ENCODE measurements at regions not wholly inside any gene's neighbourhood (a gene's known extent, or its start where the extent isn't known, plus 50 kb on each side); places are given as distances from the start of the nearest gene placed in this dataset.

DNA sequence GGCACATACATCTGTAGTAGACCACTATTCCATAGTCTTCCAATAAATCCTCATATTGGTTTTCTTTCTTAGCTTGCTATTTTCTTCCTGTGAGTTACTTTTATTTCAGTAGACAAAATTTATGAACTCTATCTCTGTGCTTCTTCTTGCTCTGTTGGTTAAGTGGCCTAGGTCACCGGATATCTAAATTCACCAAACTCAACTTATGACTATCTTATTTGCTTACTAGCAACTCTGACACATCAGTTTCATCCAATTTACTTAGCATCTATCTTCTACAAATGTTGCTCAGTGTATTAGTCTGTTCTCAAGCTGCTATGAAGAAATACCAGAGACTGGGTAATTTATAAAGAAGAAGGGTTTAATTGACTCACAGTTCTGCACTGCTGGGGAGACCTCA lies 432.5 kb upstream of the FSIP2 start:
- TF ChIP-seq, protein P1, sequence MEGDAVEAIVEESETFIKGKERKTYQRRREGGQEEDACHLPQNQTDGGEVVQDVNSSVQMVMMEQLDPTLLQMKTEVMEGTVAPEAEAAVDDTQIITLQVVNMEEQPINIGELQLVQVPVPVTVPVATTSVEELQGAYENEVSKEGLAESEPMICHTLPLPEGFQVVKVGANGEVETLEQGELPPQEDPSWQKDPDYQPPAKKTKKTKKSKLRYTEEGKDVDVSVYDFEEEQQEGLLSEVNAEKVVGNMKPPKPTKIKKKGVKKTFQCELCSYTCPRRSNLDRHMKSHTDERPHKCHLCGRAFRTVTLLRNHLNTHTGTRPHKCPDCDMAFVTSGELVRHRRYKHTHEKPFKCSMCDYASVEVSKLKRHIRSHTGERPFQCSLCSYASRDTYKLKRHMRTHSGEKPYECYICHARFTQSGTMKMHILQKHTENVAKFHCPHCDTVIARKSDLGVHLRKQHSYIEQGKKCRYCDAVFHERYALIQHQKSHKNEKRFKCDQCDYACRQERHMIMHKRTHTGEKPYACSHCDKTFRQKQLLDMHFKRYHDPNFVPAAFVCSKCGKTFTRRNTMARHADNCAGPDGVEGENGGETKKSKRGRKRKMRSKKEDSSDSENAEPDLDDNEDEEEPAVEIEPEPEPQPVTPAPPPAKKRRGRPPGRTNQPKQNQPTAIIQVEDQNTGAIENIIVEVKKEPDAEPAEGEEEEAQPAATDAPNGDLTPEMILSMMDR (IDR thresholded peaks at IDR 0.05): no peak
- no peak for TF ChIP-seq POLR2A (IDR thresholded peaks at IDR 0.05)
